H1 (cell line): ENCODE measurements at regions not wholly inside any gene's neighbourhood (a gene's known extent, or its start where the extent isn't known, plus 50 kb on each side); places are given as distances from the start of the nearest gene placed in this dataset.
A peak's percentile ranks its signal among the peaks of the same experiment; 100 is the strongest.

Source experiments
- CTCF ChIA-PET: fragments of 300-600 bp; sonication (Branson Sonifier 250); formaldehyde crosslinking; loops from one replicate; lab custom pipeline; 2021; ENCODE audit not compliant: partially characterized antibody; lab: Charles Lee
- POLR2A ChIA-PET: fragments of 300-600 bp; sonication (Branson Sonifier 250); formaldehyde crosslinking; loops from one replicate; lab custom pipeline; 2021; ENCODE audit warnings: inconsistent platforms; ENCODE audit not compliant: partially characterized antibody; lab: Charles Lee
- DNase-seq, 2 experiments: peaks; one replicate each; pipeline versions ENCODE4 v3.0.0 to v3.0.0-alpha.2; 2010 to 2022; ENCODE audit warnings: low spot score in 2 of 2, low read depth in 1 of 2, mixed read lengths in 1 of 2
- FAIRE-seq: peaks from 2 replicates; lab custom pipeline; 2011; peaks lifted over from hg19 to GRCh38; lab: Jason Lieb, UNC
- H2AFZ ChIP-seq: 2 replicates; pipeline ENCODE4 v1.8.1; 2012; ENCODE audit warnings: low read length, inconsistent platforms
- H2AK5ac ChIP-seq: 2 replicates; pipeline ENCODE4 v1.6.1; 2013; ENCODE audit warnings: low read depth, low read length
- H2BK120ac ChIP-seq: replicated peaks from 2 replicates; pipeline ENCODE3; 2013; ENCODE audit warnings: low read depth, low read length, inconsistent platforms
- H2BK12ac ChIP-seq: 2 replicates; pipeline ENCODE4 v1.6.1; 2013; ENCODE audit warnings: low read depth, low read length
- H2BK15ac ChIP-seq: 2 replicates; pipeline ENCODE4 v1.6.1; 2013; ENCODE audit warnings: low read length
- H2BK20ac ChIP-seq: 2 replicates; pipeline ENCODE4 v1.6.1; 2013; ENCODE audit warnings: low read length
- H2BK5ac ChIP-seq: 2 replicates; pipeline ENCODE4 v1.6.1; 2013; ENCODE audit warnings: low read depth, low read length
- H3K14ac ChIP-seq: 2 replicates; pipeline ENCODE4 v1.6.1; 2013; ENCODE audit warnings: inconsistent platforms; ENCODE audit not compliant: insufficient read length
- H3K18ac ChIP-seq: 2 replicates; pipeline ENCODE4 v1.6.1; 2013; ENCODE audit warnings: low read length; ENCODE audit errors: extremely low read depth
- H3K23ac ChIP-seq: 2 replicates; pipeline ENCODE4 v1.6.1; 2013; ENCODE audit warnings: inconsistent platforms; ENCODE audit not compliant: insufficient read length
- H3K23me2 ChIP-seq: 2 replicates; pipeline ENCODE4 v1.6.1; 2013; ENCODE audit warnings: low read depth, low read length
- H3K27ac ChIP-seq: 2 replicates; pipeline ENCODE4 v1.6.1; 2011; ENCODE audit warnings: low read depth, low read length, inconsistent platforms
- H3K27me3 ChIP-seq, 4 experiments: replicated peaks in 1 of 4; 1 replicate in 1 of 4; 2 replicates in 3 of 4; pipeline versions ENCODE4 v1.6.1 to v1.8.1; 2011 to 2013; ENCODE audit warnings: low read length in 3 of 4, mild to moderate bottlenecking in 3 of 4, inconsistent platforms in 2 of 4, mixed read lengths in 2 of 4, moderate library complexity in 1 of 4; ENCODE audit not compliant: control insufficient read depth in 3 of 4, insufficient read depth in 3 of 4; ENCODE audit errors: extremely low read depth in 1 of 4
- H3K36me3 ChIP-seq, 4 experiments: 2 replicates each; pipeline versions ENCODE4 v1.6.1 to v1.8.1; 2011 to 2013; ENCODE audit warnings: mild to moderate bottlenecking in 4 of 4, low read length in 3 of 4, moderate library complexity in 2 of 4, control low read depth in 1 of 4, inconsistent platforms in 1 of 4; ENCODE audit not compliant: insufficient read depth in 4 of 4, control insufficient read depth in 2 of 4
- H3K4ac ChIP-seq: replicated peaks from 2 replicates; pipeline ENCODE3; 2013; ENCODE audit warnings: low read length, low read depth, mixed read lengths, inconsistent platforms; ENCODE audit not compliant: insufficient read length
- H3K4me1 ChIP-seq, 4 experiments: replicated peaks in 1 of 4; 1 replicate in 1 of 4; 2 replicates in 3 of 4; pipeline versions ENCODE4 v1.6.1 to v1.8.1; 2011 to 2013; ENCODE audit warnings: low read length in 3 of 4, inconsistent platforms in 2 of 4, mixed read lengths in 1 of 4; ENCODE audit not compliant: insufficient read depth in 4 of 4, control insufficient read depth in 3 of 4
- H3K4me2 ChIP-seq, 2 experiments: 2 replicates each; pipeline versions ENCODE4 v1.6.1 to v1.8.1; 2011 to 2013; ENCODE audit warnings: low read depth in 2 of 2, low read length in 2 of 2, control low read depth in 1 of 2, inconsistent platforms in 1 of 2, mild to moderate bottlenecking in 1 of 2; ENCODE audit not compliant: insufficient read depth in 1 of 2
- H3K4me3 ChIP-seq, 4 experiments: fragments of 200-600, 300-600 bp in 1 of 4; sonication (generic), shearing (Covaris generic), sonication (Bioruptor Twin) in 1 of 4; 2 replicates each; pipeline versions ENCODE4 v1.5.1 to v1.8.1; 2011 to 2016; ENCODE audit warnings: low read length in 4 of 4, low read depth in 3 of 4, control low read depth in 2 of 4, inconsistent platforms in 2 of 4, mild to moderate bottlenecking in 2 of 4, mixed read lengths in 1 of 4, moderate library complexity in 1 of 4; ENCODE audit not compliant: insufficient read depth in 2 of 4; ENCODE audit errors: extremely low read depth in 1 of 4
- H3K56ac ChIP-seq: replicated peaks from 2 replicates; pipeline ENCODE3; 2013; ENCODE audit warnings: low read depth, mild to moderate bottlenecking, mixed read lengths, low read length, inconsistent platforms; ENCODE audit not compliant: insufficient read length
- H3K79me1 ChIP-seq: 2 replicates; pipeline ENCODE4 v1.6.1; 2013; ENCODE audit warnings: low read depth, low read length, control low read depth
- H3K79me2 ChIP-seq, 2 experiments: 2 replicates each; pipeline versions ENCODE4 v1.6.1 to v1.8.1; 2012 to 2013; ENCODE audit warnings: low read length in 2 of 2, mild to moderate bottlenecking in 2 of 2, inconsistent platforms in 1 of 2; ENCODE audit not compliant: insufficient read depth in 2 of 2, control insufficient read depth in 1 of 2
- H3K9ac ChIP-seq, 4 experiments: replicated peaks in 1 of 4; 1 replicate in 1 of 4; 2 replicates in 3 of 4; pipeline versions ENCODE4 v1.6.1 to v1.8.1; 2011 to 2013; ENCODE audit warnings: low read depth in 3 of 4, low read length in 3 of 4, control low read depth in 2 of 4, mild to moderate bottlenecking in 2 of 4, moderate library complexity in 2 of 4, inconsistent platforms in 1 of 4; ENCODE audit errors: extremely low read depth in 1 of 4
- H3K9me3 ChIP-seq, 2 experiments: 2 replicates each; pipeline versions ENCODE4 v1.6.1 to v1.8.1; 2012 to 2013; ENCODE audit warnings: mild to moderate bottlenecking in 2 of 2, moderate library complexity in 2 of 2, control low read depth in 1 of 2, inconsistent platforms in 1 of 2, low read depth in 1 of 2, low read length in 1 of 2, mixed read lengths in 1 of 2; ENCODE audit not compliant: insufficient read depth in 2 of 2
- H4K20me1 ChIP-seq, 2 experiments: replicated peaks in 1 of 2; 2 replicates each; pipeline versions ENCODE3 to v1.8.1; 2011 to 2013; ENCODE audit warnings: inconsistent platforms in 2 of 2, low read length in 2 of 2, mild to moderate bottlenecking in 1 of 2; ENCODE audit not compliant: insufficient read depth in 2 of 2, control insufficient read depth in 1 of 2
- H4K5ac ChIP-seq: 2 replicates; pipeline ENCODE4 v1.6.1; 2013; ENCODE audit warnings: low read length, low read depth, mixed read lengths, inconsistent platforms; ENCODE audit not compliant: insufficient read length
- H4K8ac ChIP-seq: 2 replicates; pipeline ENCODE4 v1.8.0; 2013; ENCODE audit warnings: mild to moderate bottlenecking, moderate library complexity, low read length, inconsistent platforms; ENCODE audit not compliant: insufficient read depth; ENCODE audit errors: extremely low read depth
- H4K91ac ChIP-seq: replicated peaks from 2 replicates; pipeline ENCODE3; 2013; ENCODE audit warnings: low read length, mixed read lengths, inconsistent platforms; ENCODE audit not compliant: insufficient read length
- ATF3 ChIP-seq: IDR thresholded peaks from 2 replicates; pipeline ENCODE4 v1.6.1; 2011; ENCODE audit warnings: low read depth, mild to moderate bottlenecking, low read length; ENCODE audit not compliant: insufficient read depth
- CBX5 ChIP-seq: fragments of 300-800, 300-1000 bp; sonication (generic); IDR thresholded peaks from 2 replicates; pipeline ENCODE4 v1.7.1; 2016; ENCODE audit warnings: antibody characterized with exemption, low read length, low read depth
- EZH2 ChIP-seq: fragments of 200-600 bp; sonication (generic); IDR thresholded peaks from 2 replicates; pipeline ENCODE4 v1.7.1; 2012; ENCODE audit warnings: low read depth, mild to moderate bottlenecking, moderate library complexity, low read length, inconsistent platforms; ENCODE audit not compliant: severe bottlenecking
- SIX5 ChIP-seq: IDR thresholded peaks from 2 replicates; pipeline ENCODE4 v1.6.1; 2011; ENCODE audit warnings: mild to moderate bottlenecking, low read depth, low read length
- SP4 ChIP-seq: IDR thresholded peaks from 2 replicates; pipeline ENCODE4 v1.6.1; 2012; ENCODE audit warnings: low read length, inconsistent platforms
- TAF1 ChIP-seq: IDR thresholded peaks from 2 replicates; pipeline ENCODE4 v1.6.1; 2011; ENCODE audit warnings: mild to moderate bottlenecking, low read depth, low read length
- WGBS, 2 experiments: shearing (Covaris generic) in 1 of 2; methylation state at CpG; one replicate each; pipeline versions ENCODE4 v1.1.6 to v1.1.7; 2013 to 2015; ENCODE audit warnings: low lambda C conversion rate in 2 of 2, mixed read lengths in 2 of 2, inconsistent platforms in 1 of 2, low coverage in 1 of 2, missing lambda C conversion rate in 1 of 2; ENCODE audit not compliant: insufficient replicate concordance in 2 of 2, insufficient coverage in 1 of 2, insufficient read length in 1 of 2; ENCODE audit errors: extremely low coverage in 1 of 2, missing lambda C conversion rate in 1 of 2; 5-methylcytosine and 5-hydroxymethylcytosine counted together

- 67% methylated on average over 4 of the region's 4 CpGs; no CpG with 5 or more reads in 1 of the 2 experiments for WGBS, 2 experiments
These were observed 267.9 kb downstream of the PTPRU start for GRCh38 chr1:29504196-29504595.

More at GRCh38 chr1:29504196-29504595, 267.9 kb downstream of the PTPRU start:
- H2BK5ac ChIP-seq = 0 out of 2 replicates have a peak overlapping the region, but pooled peaks have one; percentile 20
- H3K27ac ChIP-seq = no peak overlapping the region
- DNase-seq = no peak
- peak overlapping the region; percentile 92 for H2BK20ac ChIP-seq
- no peak overlapping the region for H2BK15ac ChIP-seq
- H3K14ac ChIP-seq = no peak overlapping the region
- no peak overlapping the region for H4K8ac ChIP-seq
- CTCF ChIA-PET = interaction anchor here (0.8 to 1.7 kb wide), 7 partner anchors 14 to 582 kb away, joined by 3 to 4 read pairs (median 3); no protein-coding TSS in a partner anchor
- H3K27me3 ChIP-seq = no peaks in the 10 kb centered on the region; a peak in 2 of 7 replicates
- H2AFZ ChIP-seq = 0 out of 2 replicates have a peak overlapping the region, but pooled peaks have one; percentile 7
- H3K4me3 ChIP-seq = no peak overlapping the region
- peak overlapping the region in 1 of 2 experiments; percentile 26; a peak in 1 of 4 replicates for H3K4me2 ChIP-seq
- peak overlapping the region; percentile 34; the same call in 1 of the 2 replicates for H3K18ac ChIP-seq
- H3K79me2 ChIP-seq = no peaks in the 10 kb centered on the region
- no peak overlapping the region for H4K5ac ChIP-seq
- H3K4me1 ChIP-seq = peaks cover 12 to 34% (median 21%) of the 10 kb centered on the region in 4 experiments
- H3K4ac ChIP-seq = no peak overlapping the region
- no peak overlapping the region for H4K91ac ChIP-seq
- no peaks in the 10 kb centered on the region for H3K9me3 ChIP-seq
- H3K9ac ChIP-seq = no peak overlapping the region
- H3K79me1 ChIP-seq = no peaks in the 10 kb centered on the region
- no peak overlapping the region for H2AK5ac ChIP-seq
- H2BK12ac ChIP-seq = peak overlapping the region; percentile 61; the same call in 1 of the 2 replicates
- no peak overlapping the region for H3K23ac ChIP-seq
- no peaks in the 10 kb centered on the region; the same call in 1 of the 2 replicates for H3K23me2 ChIP-seq
- POLR2A ChIA-PET = interaction anchor here (0.6 kb wide), 1 partner anchor 1463 kb away, joined by 3 read pairs; no protein-coding TSS in a partner anchor
- TF ChIP-seq ATF3 = no peak
- TF ChIP-seq TAF1 = no peak
- no peak for TF ChIP-seq EZH2
- no peak for TF ChIP-seq CBX5
- TF ChIP-seq SP4 = no peak
- no peak for TF ChIP-seq SIX5
- no peaks in the 10 kb centered on the region for H4K20me1 ChIP-seq
- no peaks in the 10 kb centered on the region for H3K36me3 ChIP-seq
- H3K56ac ChIP-seq = no peak overlapping the region
- H2BK120ac ChIP-seq = no peak overlapping the region
- FAIRE-seq = peak; percentile 57
